WTC11 (cell line): ENCODE measurements at regions not wholly inside any gene's neighbourhood (a gene's known extent, or its start where the extent isn't known, plus 50 kb on each side); places are given as distances from the start of the nearest gene placed in this dataset.

Experiments used
- ATAC-seq: fragments of 200-7000 bp; cut with Tn5 transposase; 2 replicates; pipeline ENCODE4 v1.10.0; 2021; ENCODE audit warnings: mild to moderate bottlenecking, moderate library complexity
- CTCF ChIA-PET: fragments of 300-600 bp; sonication (Branson Sonifier 250); formaldehyde crosslinking; loops from one replicate; lab custom pipeline; 2021; ENCODE audit warnings: antibody characterized with exemption; lab: Charles Lee
- POLR2A ChIA-PET: fragments of 350-600 bp; sonication (Branson Sonifier 250); formaldehyde crosslinking; loops from one replicate; lab custom pipeline; 2021; ENCODE audit warnings: antibody characterized with exemption; lab: Charles Lee
- DNase-seq: peaks from one replicate; pipeline ENCODE4 v3.0.0; 2021; ENCODE audit warnings: low spot score
- H3K27ac Mint-ChIP-seq: 2 replicates; pipeline ENCODE4 v1.8.0; 2021; ENCODE audit warnings: mixed read lengths
- H3K27me3 Mint-ChIP-seq: 2 replicates; pipeline ENCODE4 v1.8.0; 2021; ENCODE audit warnings: low read depth, mild to moderate bottlenecking, moderate library complexity, mixed read lengths
- H3K36me3 Mint-ChIP-seq: 2 replicates; pipeline ENCODE4 v1.8.0; 2021; ENCODE audit warnings: mixed read lengths
- H3K4me1 Mint-ChIP-seq: 2 replicates; pipeline ENCODE4 v1.8.0; 2022; ENCODE audit warnings: mixed read lengths
- H3K4me3 Mint-ChIP-seq: 2 replicates; pipeline ENCODE4 v1.8.0; 2021; ENCODE audit warnings: mild to moderate bottlenecking, moderate library complexity, mixed read lengths
- H3K9me3 Mint-ChIP-seq: 2 replicates; pipeline ENCODE4 v1.8.0; 2021; ENCODE audit warnings: mixed read lengths
- CREB1 ChIP-seq: sonication (generic); formaldehyde crosslinking; IDR thresholded peaks from 2 replicates; pipeline ENCODE4 v1.8.0; 2023; ENCODE audit warnings: mild to moderate bottlenecking, missing genetic modification reagents
- FOXJ3 ChIP-seq: sonication (generic); formaldehyde crosslinking; IDR thresholded peaks from 2 replicates; pipeline ENCODE4 v1.9.0; 2021; ENCODE audit warnings: missing genetic modification reagents, mild to moderate bottlenecking, borderline replicate concordance
- FOXP1 ChIP-seq: sonication (generic); formaldehyde crosslinking; IDR thresholded peaks from 2 replicates; pipeline ENCODE4 v1.8.0; 2022; ENCODE audit warnings: missing genetic modification reagents, mild to moderate bottlenecking, moderate library complexity, borderline replicate concordance
- GRHL2 ChIP-seq: fragments of 250-450 bp; sonication (Bioruptor Pico); IDR thresholded peaks from 2 replicates; pipeline ENCODE4 v1.8.0; 2022; ENCODE audit warnings: mild to moderate bottlenecking, moderate library complexity; ENCODE audit not compliant: insufficient replicate concordance, severe bottlenecking
- NR1H2 ChIP-seq: sonication (generic); formaldehyde crosslinking; IDR thresholded peaks from 2 replicates; pipeline ENCODE4 v1.9.0; 2021; ENCODE audit warnings: mild to moderate bottlenecking, moderate library complexity, missing genetic modification reagents
- PRRX2 ChIP-seq: fragments of 250-450 bp; sonication (Bioruptor Pico); IDR thresholded peaks from 2 replicates; pipeline ENCODE4 v1.8.0; 2021; ENCODE audit warnings: mild to moderate bottlenecking
- SP1 ChIP-seq: sonication (generic); formaldehyde crosslinking; conservative IDR thresholded peaks from 2 replicates; pipeline ENCODE4 v1.8.1; 2022; ENCODE audit warnings: missing genetic modification reagents
- ZNF138 ChIP-seq: sonication (generic); formaldehyde crosslinking; conservative IDR thresholded peaks from 2 replicates; pipeline ENCODE4 v1.8.1; 2022; ENCODE audit warnings: mild to moderate bottlenecking, moderate library complexity, missing genetic modification reagents
- ZNF232 ChIP-seq: sonication (generic); formaldehyde crosslinking; IDR thresholded peaks from 2 replicates; pipeline ENCODE4 v1.8.0; 2022; ENCODE audit warnings: mild to moderate bottlenecking, missing genetic modification reagents
- ZNF416 ChIP-seq: fragments of 250-450 bp; sonication (Bioruptor Pico); IDR thresholded peaks from 2 replicates; pipeline ENCODE4 v1.9.0; 2021; ENCODE audit warnings: mild to moderate bottlenecking, inconsistent platforms
- ZNF423 ChIP-seq: fragments of 250-450 bp; sonication (Bioruptor Pico); IDR thresholded peaks from 2 replicates; pipeline ENCODE4 v2.1.2; 2022; ENCODE audit warnings: mild to moderate bottlenecking, moderate library complexity
- TF ChIP-seq, protein P1 (sequence below): sonication (generic); formaldehyde crosslinking; IDR thresholded peaks from 2 replicates; pipeline ENCODE4 v1.8.0; 2023; ENCODE audit warnings: missing genetic modification reagents, mild to moderate bottlenecking, borderline replicate concordance
- TF ChIP-seq, protein P2 (sequence below): fragments of 250-450 bp; sonication (Bioruptor Pico); IDR thresholded peaks from 2 replicates; pipeline ENCODE4 v1.9.0; 2021; ENCODE audit warnings: mild to moderate bottlenecking
- TF ChIP-seq, protein P3 (sequence below): sonication (generic); formaldehyde crosslinking; IDR thresholded peaks from 2 replicates; pipeline ENCODE4 v1.8.1; 2023; ENCODE audit warnings: mild to moderate bottlenecking, missing genetic modification reagents
- TF ChIP-seq, protein P4 (sequence below): sonication (generic); formaldehyde crosslinking; IDR thresholded peaks from 2 replicates; pipeline ENCODE4 v1.8.0; 2022; ENCODE audit warnings: missing genetic modification reagents
- TF ChIP-seq, protein P5 (sequence below): sonication (generic); formaldehyde crosslinking; IDR thresholded peaks from 2 replicates; pipeline ENCODE4 v1.8.0; 2023; ENCODE audit warnings: mild to moderate bottlenecking, missing genetic modification reagents

DNA sequence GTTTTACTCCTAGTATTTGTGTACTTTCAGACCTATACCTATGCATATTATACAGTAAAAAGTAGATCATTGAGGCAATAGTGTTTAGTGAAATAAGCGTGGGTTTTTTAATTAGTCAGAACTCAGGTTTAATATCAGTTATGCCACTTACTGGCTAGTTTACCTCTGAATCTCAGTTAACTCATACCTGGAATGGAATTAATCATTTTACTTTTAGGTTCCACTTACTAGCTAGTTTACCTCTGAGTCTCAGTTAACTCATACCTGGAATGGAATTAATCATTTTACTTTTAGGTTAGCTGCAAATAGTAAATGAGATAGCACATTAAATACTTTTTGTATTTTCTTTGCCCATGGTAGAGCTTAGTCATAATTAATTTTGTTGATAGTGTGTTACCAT lies 475.7 kb downstream of the CCER1 start (continued):
- TF ChIP-seq, protein P1, sequence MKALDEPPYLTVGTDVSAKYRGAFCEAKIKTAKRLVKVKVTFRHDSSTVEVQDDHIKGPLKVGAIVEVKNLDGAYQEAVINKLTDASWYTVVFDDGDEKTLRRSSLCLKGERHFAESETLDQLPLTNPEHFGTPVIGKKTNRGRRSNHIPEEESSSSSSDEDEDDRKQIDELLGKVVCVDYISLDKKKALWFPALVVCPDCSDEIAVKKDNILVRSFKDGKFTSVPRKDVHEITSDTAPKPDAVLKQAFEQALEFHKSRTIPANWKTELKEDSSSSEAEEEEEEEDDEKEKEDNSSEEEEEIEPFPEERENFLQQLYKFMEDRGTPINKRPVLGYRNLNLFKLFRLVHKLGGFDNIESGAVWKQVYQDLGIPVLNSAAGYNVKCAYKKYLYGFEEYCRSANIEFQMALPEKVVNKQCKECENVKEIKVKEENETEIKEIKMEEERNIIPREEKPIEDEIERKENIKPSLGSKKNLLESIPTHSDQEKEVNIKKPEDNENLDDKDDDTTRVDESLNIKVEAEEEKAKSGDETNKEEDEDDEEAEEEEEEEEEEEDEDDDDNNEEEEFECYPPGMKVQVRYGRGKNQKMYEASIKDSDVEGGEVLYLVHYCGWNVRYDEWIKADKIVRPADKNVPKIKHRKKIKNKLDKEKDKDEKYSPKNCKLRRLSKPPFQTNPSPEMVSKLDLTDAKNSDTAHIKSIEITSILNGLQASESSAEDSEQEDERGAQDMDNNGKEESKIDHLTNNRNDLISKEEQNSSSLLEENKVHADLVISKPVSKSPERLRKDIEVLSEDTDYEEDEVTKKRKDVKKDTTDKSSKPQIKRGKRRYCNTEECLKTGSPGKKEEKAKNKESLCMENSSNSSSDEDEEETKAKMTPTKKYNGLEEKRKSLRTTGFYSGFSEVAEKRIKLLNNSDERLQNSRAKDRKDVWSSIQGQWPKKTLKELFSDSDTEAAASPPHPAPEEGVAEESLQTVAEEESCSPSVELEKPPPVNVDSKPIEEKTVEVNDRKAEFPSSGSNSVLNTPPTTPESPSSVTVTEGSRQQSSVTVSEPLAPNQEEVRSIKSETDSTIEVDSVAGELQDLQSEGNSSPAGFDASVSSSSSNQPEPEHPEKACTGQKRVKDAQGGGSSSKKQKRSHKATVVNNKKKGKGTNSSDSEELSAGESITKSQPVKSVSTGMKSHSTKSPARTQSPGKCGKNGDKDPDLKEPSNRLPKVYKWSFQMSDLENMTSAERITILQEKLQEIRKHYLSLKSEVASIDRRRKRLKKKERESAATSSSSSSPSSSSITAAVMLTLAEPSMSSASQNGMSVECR (CRISPR knock-in tag): no peak
- TF ChIP-seq ZNF416 (CRISPR knock-in tag) (no peak), GRHL2 (CRISPR knock-in tag) (no peak)
- TF ChIP-seq, protein P2, sequence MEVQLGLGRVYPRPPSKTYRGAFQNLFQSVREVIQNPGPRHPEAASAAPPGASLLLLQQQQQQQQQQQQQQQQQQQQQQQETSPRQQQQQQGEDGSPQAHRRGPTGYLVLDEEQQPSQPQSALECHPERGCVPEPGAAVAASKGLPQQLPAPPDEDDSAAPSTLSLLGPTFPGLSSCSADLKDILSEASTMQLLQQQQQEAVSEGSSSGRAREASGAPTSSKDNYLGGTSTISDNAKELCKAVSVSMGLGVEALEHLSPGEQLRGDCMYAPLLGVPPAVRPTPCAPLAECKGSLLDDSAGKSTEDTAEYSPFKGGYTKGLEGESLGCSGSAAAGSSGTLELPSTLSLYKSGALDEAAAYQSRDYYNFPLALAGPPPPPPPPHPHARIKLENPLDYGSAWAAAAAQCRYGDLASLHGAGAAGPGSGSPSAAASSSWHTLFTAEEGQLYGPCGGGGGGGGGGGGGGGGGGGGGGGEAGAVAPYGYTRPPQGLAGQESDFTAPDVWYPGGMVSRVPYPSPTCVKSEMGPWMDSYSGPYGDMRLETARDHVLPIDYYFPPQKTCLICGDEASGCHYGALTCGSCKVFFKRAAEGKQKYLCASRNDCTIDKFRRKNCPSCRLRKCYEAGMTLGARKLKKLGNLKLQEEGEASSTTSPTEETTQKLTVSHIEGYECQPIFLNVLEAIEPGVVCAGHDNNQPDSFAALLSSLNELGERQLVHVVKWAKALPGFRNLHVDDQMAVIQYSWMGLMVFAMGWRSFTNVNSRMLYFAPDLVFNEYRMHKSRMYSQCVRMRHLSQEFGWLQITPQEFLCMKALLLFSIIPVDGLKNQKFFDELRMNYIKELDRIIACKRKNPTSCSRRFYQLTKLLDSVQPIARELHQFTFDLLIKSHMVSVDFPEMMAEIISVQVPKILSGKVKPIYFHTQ (CRISPR knock-in tag): no peak

DNA sequence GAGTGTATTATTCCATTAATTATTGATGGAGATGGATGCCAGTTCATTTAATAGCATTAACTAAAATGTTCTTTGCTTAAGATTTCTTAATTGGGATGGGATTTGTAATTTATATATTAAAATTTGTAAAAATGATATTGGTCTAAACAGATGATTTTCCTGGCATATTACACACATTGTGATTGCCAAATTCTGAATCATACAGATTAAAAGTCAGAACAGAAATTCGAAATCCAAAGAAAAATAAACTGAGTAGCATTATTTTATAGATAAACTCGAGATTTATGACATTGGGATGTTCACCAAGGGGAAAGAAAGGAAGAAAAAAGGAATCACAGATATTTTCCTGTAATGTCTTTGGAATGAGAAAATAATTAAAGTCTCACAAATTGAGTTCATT lies 481.1 kb downstream of the CCER1 start:
- no peaks in the 10 kb centered on the region for H3K36me3 Mint-ChIP-seq

More for the DNA sequence above, 481.1 kb downstream of the CCER1 start:
- ChIA-PET POLR2A (no interaction called here), CTCF (no interaction called here)
- H3K4me3 Mint-ChIP-seq: no peak overlapping the region
- H3K4me1 Mint-ChIP-seq: no peaks in the 10 kb centered on the region
- H3K27ac Mint-ChIP-seq: no peak overlapping the region
- TF ChIP-seq CREB1 (CRISPR knock-in tag): no peak
- no peak for TF ChIP-seq ZNF423 (CRISPR knock-in tag)
- no peak for TF ChIP-seq PRRX2 (CRISPR knock-in tag)
- TF ChIP-seq, protein P3, sequence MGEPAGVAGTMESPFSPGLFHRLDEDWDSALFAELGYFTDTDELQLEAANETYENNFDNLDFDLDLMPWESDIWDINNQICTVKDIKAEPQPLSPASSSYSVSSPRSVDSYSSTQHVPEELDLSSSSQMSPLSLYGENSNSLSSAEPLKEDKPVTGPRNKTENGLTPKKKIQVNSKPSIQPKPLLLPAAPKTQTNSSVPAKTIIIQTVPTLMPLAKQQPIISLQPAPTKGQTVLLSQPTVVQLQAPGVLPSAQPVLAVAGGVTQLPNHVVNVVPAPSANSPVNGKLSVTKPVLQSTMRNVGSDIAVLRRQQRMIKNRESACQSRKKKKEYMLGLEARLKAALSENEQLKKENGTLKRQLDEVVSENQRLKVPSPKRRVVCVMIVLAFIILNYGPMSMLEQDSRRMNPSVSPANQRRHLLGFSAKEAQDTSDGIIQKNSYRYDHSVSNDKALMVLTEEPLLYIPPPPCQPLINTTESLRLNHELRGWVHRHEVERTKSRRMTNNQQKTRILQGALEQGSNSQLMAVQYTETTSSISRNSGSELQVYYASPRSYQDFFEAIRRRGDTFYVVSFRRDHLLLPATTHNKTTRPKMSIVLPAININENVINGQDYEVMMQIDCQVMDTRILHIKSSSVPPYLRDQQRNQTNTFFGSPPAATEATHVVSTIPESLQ (CRISPR knock-in tag): no peak
- TF ChIP-seq SP1: no peak
- no peak for TF ChIP-seq FOXP1 (CRISPR knock-in tag)
- TF ChIP-seq NR1H2: no peak
- TF ChIP-seq ZNF138: no peak
- no peak for TF ChIP-seq ZNF232 (CRISPR knock-in tag)
- TF ChIP-seq, protein P4, sequence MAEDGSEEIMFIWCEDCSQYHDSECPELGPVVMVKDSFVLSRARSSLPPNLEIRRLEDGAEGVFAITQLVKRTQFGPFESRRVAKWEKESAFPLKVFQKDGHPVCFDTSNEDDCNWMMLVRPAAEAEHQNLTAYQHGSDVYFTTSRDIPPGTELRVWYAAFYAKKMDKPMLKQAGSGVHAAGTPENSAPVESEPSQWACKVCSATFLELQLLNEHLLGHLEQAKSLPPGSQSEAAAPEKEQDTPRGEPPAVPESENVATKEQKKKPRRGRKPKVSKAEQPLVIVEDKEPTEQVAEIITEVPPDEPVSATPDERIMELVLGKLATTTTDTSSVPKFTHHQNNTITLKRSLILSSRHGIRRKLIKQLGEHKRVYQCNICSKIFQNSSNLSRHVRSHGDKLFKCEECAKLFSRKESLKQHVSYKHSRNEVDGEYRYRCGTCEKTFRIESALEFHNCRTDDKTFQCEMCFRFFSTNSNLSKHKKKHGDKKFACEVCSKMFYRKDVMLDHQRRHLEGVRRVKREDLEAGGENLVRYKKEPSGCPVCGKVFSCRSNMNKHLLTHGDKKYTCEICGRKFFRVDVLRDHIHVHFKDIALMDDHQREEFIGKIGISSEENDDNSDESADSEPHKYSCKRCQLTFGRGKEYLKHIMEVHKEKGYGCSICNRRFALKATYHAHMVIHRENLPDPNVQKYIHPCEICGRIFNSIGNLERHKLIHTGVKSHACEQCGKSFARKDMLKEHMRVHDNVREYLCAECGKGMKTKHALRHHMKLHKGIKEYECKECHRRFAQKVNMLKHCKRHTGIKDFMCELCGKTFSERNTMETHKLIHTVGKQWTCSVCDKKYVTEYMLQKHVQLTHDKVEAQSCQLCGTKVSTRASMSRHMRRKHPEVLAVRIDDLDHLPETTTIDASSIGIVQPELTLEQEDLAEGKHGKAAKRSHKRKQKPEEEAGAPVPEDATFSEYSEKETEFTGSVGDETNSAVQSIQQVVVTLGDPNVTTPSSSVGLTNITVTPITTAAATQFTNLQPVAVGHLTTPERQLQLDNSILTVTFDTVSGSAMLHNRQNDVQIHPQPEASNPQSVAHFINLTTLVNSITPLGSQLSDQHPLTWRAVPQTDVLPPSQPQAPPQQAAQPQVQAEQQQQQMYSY (CRISPR knock-in tag): no peak
- TF ChIP-seq, protein P5, sequence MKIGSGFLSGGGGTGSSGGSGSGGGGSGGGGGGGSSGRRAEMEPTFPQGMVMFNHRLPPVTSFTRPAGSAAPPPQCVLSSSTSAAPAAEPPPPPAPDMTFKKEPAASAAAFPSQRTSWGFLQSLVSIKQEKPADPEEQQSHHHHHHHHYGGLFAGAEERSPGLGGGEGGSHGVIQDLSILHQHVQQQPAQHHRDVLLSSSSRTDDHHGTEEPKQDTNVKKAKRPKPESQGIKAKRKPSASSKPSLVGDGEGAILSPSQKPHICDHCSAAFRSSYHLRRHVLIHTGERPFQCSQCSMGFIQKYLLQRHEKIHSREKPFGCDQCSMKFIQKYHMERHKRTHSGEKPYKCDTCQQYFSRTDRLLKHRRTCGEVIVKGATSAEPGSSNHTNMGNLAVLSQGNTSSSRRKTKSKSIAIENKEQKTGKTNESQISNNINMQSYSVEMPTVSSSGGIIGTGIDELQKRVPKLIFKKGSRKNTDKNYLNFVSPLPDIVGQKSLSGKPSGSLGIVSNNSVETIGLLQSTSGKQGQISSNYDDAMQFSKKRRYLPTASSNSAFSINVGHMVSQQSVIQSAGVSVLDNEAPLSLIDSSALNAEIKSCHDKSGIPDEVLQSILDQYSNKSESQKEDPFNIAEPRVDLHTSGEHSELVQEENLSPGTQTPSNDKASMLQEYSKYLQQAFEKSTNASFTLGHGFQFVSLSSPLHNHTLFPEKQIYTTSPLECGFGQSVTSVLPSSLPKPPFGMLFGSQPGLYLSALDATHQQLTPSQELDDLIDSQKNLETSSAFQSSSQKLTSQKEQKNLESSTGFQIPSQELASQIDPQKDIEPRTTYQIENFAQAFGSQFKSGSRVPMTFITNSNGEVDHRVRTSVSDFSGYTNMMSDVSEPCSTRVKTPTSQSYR (CRISPR knock-in tag): no peak
- TF ChIP-seq FOXJ3 (CRISPR knock-in tag): no peak
- peaks cover 6% of the 10 kb centered on the region for H3K9me3 Mint-ChIP-seq
- DNase-seq (no peak), ATAC-seq (no peak)
- H3K27me3 Mint-ChIP-seq: no peaks in the 10 kb centered on the region; the same call in 1 of the 2 replicates
